KMS-11 (cell line): ENCODE measurements at regions not wholly inside any gene's neighbourhood (a gene's known extent, or its start where the extent isn't known, plus 50 kb on each side); places are given as distances from the start of the nearest gene placed in this dataset.

Experiments used
- H2AFZ ChIP-seq: fragments of 200-600 bp; sonication (generic); 2 replicates; pipeline ENCODE4 v1.6.1; 2016; ENCODE audit warnings: antibody characterized with exemption, mixed run types, low read depth
- H3K27ac ChIP-seq: fragments of 200-600 bp; sonication (generic); 2 replicates; pipeline ENCODE4 v1.6.1; 2016; ENCODE audit warnings: mild to moderate bottlenecking, mixed run types
- H3K27me3 ChIP-seq: fragments of 200-600 bp; sonication (generic); 2 replicates; pipeline ENCODE4 v1.6.1; 2017; ENCODE audit warnings: mild to moderate bottlenecking, low read depth, mixed run types, moderate library complexity; ENCODE audit not compliant: insufficient read depth
- H3K36me3 ChIP-seq: fragments of 200-600 bp; sonication (generic); 2 replicates; pipeline ENCODE4 v1.6.1; 2017; ENCODE audit warnings: mild to moderate bottlenecking, mixed run types; ENCODE audit not compliant: insufficient read depth
- H3K4me1 ChIP-seq: fragments of 200-600 bp; sonication (generic); 2 replicates; pipeline ENCODE4 v1.6.1; 2016; ENCODE audit warnings: mild to moderate bottlenecking, low read depth, mixed run types; ENCODE audit not compliant: poor library complexity, severe bottlenecking
- H3K4me2 ChIP-seq: fragments of 200-600 bp; sonication (generic); 2 replicates; pipeline ENCODE4 v1.7.0; 2016; ENCODE audit warnings: mild to moderate bottlenecking, mixed run types
- H3K4me3 ChIP-seq: fragments of 200-600 bp; sonication (generic); IDR thresholded peaks from 2 replicates; pipeline ENCODE4 v1.6.1; 2017; ENCODE audit warnings: low read depth, low read length, mixed read lengths; ENCODE audit not compliant: insufficient read depth
- H3K79me2 ChIP-seq: fragments of 200-600 bp; sonication (generic); 2 replicates; pipeline ENCODE4 v1.6.1; 2016; ENCODE audit warnings: low read depth, mixed run types; ENCODE audit not compliant: insufficient read depth
- H3K9ac ChIP-seq: fragments of 200-600 bp; sonication (generic); 2 replicates; pipeline ENCODE4 v1.6.1; 2016; ENCODE audit warnings: mild to moderate bottlenecking, mixed run types
- H4K20me1 ChIP-seq: fragments of 200-600 bp; sonication (generic); 2 replicates; pipeline ENCODE4 v1.6.1; 2016; ENCODE audit warnings: mild to moderate bottlenecking, mixed run types; ENCODE audit not compliant: insufficient read depth
- TF ChIP-seq, protein P1 (sequence below): fragments of 200-600 bp; sonication (generic); conservative IDR thresholded peaks from 2 replicates; pipeline ENCODE4 v1.6.1; 2017; ENCODE audit warnings: low read depth, mild to moderate bottlenecking, antibody characterized with exemption, low read length, moderate library complexity, mixed read lengths

- Histone ChIP-seq H2AFZ (no peak overlapping the region), H3K4me3 (no peak overlapping the region), H3K79me2 (no peaks in the 10 kb centered on the region), H3K4me2 (no peak overlapping the region), H3K27ac (no peak overlapping the region), H3K9ac (no peak overlapping the region), H3K4me1 (peaks cover 8% of the 10 kb centered on the region), H4K20me1 (no peaks in the 10 kb centered on the region), H3K36me3 (no peaks in the 10 kb centered on the region), H3K27me3 (no peaks in the 10 kb centered on the region)
- TF ChIP-seq, protein P1, sequence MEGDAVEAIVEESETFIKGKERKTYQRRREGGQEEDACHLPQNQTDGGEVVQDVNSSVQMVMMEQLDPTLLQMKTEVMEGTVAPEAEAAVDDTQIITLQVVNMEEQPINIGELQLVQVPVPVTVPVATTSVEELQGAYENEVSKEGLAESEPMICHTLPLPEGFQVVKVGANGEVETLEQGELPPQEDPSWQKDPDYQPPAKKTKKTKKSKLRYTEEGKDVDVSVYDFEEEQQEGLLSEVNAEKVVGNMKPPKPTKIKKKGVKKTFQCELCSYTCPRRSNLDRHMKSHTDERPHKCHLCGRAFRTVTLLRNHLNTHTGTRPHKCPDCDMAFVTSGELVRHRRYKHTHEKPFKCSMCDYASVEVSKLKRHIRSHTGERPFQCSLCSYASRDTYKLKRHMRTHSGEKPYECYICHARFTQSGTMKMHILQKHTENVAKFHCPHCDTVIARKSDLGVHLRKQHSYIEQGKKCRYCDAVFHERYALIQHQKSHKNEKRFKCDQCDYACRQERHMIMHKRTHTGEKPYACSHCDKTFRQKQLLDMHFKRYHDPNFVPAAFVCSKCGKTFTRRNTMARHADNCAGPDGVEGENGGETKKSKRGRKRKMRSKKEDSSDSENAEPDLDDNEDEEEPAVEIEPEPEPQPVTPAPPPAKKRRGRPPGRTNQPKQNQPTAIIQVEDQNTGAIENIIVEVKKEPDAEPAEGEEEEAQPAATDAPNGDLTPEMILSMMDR: no peak
These were observed 380.0 kb upstream of the ADGRL2 start for GRCh38 chr1:81420760-81421159.

GRCh38 chr1:81414488-81415015 is 386.2 kb upstream of the ADGRL2 start:
- no peak overlapping the region for H3K4me2 ChIP-seq
- H3K79me2 ChIP-seq: no peaks in the 10 kb centered on the region
- H3K36me3 ChIP-seq: no peaks in the 10 kb centered on the region
- no peak overlapping the region for H2AFZ ChIP-seq
- H3K4me3 ChIP-seq: no peak overlapping the region
- TF ChIP-seq, protein P1: 0 out of 2 replicates have a peak, but pooled peaks have one; percentile 17
- no peaks in the 10 kb centered on the region for H3K27me3 ChIP-seq
- H3K4me1 ChIP-seq: no peaks in the 10 kb centered on the region
- H3K27ac ChIP-seq: no peak overlapping the region
- H4K20me1 ChIP-seq: no peaks in the 10 kb centered on the region
- H3K9ac ChIP-seq: no peak overlapping the region

- Histone ChIP-seq H3K4me3 (no peak overlapping the region), H2AFZ (no peak overlapping the region), H3K27ac (no peak overlapping the region), H3K4me1 (no peaks in the 10 kb centered on the region), H3K4me2 (no peak overlapping the region), H3K79me2 (no peaks in the 10 kb centered on the region), H3K27me3 (no peaks in the 10 kb centered on the region), H3K9ac (no peak overlapping the region), H4K20me1 (no peaks in the 10 kb centered on the region), H3K36me3 (no peaks in the 10 kb centered on the region)
- TF ChIP-seq, protein P1: no peak
These were observed 387.8 kb upstream of the ADGRL2 start for GRCh38 chr1:81412954-81413353.

DNA sequence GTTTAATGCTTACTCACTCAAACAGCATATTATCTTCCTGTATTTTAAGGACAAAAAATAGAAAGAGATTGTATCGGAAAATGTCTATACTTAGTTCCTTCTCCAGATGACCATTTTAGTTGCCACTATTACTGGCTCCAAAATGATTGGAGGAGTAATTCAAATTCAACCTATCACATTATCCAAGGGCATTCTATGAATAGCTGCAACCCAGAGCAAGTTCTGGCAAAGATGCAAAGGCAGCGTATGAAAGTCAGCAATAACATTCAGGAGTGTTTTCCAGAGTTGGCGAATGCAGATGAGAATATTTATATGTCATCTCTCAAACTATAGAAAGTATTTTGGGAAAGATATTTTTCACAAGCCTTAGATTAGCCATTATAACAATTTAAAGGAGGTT is 389.8 kb upstream of the ADGRL2 start:
- Histone ChIP-seq H4K20me1 (no peaks in the 10 kb centered on the region), H3K4me3 (no peak overlapping the region), H3K79me2 (no peaks in the 10 kb centered on the region), H3K4me1 (no peaks in the 10 kb centered on the region), H3K27me3 (no peaks in the 10 kb centered on the region), H3K4me2 (no peak overlapping the region), H3K36me3 (no peaks in the 10 kb centered on the region), H2AFZ (no peak overlapping the region), H3K9ac (no peak overlapping the region), H3K27ac (no peak overlapping the region)
- TF ChIP-seq, protein P1: no peak

GRCh38 chr1:81410351-81410750 is 390.4 kb upstream of the ADGRL2 start:
- no peak overlapping the region for H3K9ac ChIP-seq

More at GRCh38 chr1:81410351-81410750, 390.4 kb upstream of the ADGRL2 start:
- H3K27me3 ChIP-seq: no peaks in the 10 kb centered on the region
- H3K4me2 ChIP-seq: no peak overlapping the region
- H3K27ac ChIP-seq: no peak overlapping the region
- H3K36me3 ChIP-seq: no peaks in the 10 kb centered on the region
- TF ChIP-seq, protein P1: no peak
- H3K4me3 ChIP-seq: no peak overlapping the region
- H4K20me1 ChIP-seq: no peaks in the 10 kb centered on the region
- no peaks in the 10 kb centered on the region for H3K4me1 ChIP-seq
- H2AFZ ChIP-seq: no peak overlapping the region
- H3K79me2 ChIP-seq: no peaks in the 10 kb centered on the region
